Uterus (tissue), 3 donors: ENCODE measurements at regions not wholly inside any gene's neighbourhood (a gene's known extent, or its start where the extent isn't known, plus 50 kb on each side); places are given as distances from the start of the nearest gene placed in this dataset.

Source experiments
- DNase-seq, 2 donors: peaks; one replicate each; pipeline ENCODE4 v3.0.0-alpha.2; 2019 to 2020
- H3K27ac ChIP-seq, 2 donors: fragments of 200-600 bp; sonication (generic); 1 replicate in 1 of 2; 2 replicates in 1 of 2; pipeline ENCODE4 v1.5.1; 2016 to 2018
- H3K27me3 ChIP-seq, 2 donors: fragments of 200-600 bp; sonication (generic); one replicate each; pipeline ENCODE4 v1.5.1; 2018 to 2019; ENCODE audit warnings: control low read depth in 1 of 2
- H3K36me3 ChIP-seq, 2 donors: fragments of 200-600 bp; sonication (generic); one replicate each; pipeline ENCODE4 v1.5.1; 2019; ENCODE audit warnings: control low read depth in 1 of 2
- H3K4me1 ChIP-seq, 2 donors: fragments of 200-600 bp; sonication (generic); one replicate each; pipeline ENCODE4 v1.5.1; 2018 to 2019; ENCODE audit warnings: control low read depth in 1 of 2
- H3K4me3 ChIP-seq, 2 donors: fragments of 200-600 bp; sonication (generic); 1 replicate in 1 of 2; 2 replicates in 1 of 2; pipeline ENCODE4 v1.5.1; 2018 to 2019; ENCODE audit warnings: mild to moderate bottlenecking in 1 of 2
- H3K9me3 ChIP-seq, 2 donors: fragments of 200-600 bp; sonication (generic); one replicate each; pipeline ENCODE4 v1.5.1; 2019; ENCODE audit warnings: control low read depth in 1 of 2
- CTCF ChIP-seq, 4 experiments: fragments of 200-600 bp in 2 of 4; fragments of 450-650 bp in 2 of 4; sonication (generic) in 2 of 4; IDR thresholded peaks; one replicate each; pipeline ENCODE4 v1.5.1; 2016 to 2019; ENCODE audit warnings: antibody characterized with exemption in 4 of 4, mild to moderate bottlenecking in 2 of 4, moderate library complexity in 1 of 4
- POLR2A ChIP-seq, 2 donors: fragments of 450-650 bp; IDR thresholded peaks; one replicate each; pipeline ENCODE4 v1.6.1; 2016; ENCODE audit warnings: antibody characterized with exemption in 2 of 2, mild to moderate bottlenecking in 1 of 2, moderate library complexity in 1 of 2
- intact Hi-C: fragments of 100-400 bp; cut with DNase I; formaldehyde crosslinking; loops from one replicate; pipeline ENCODE4 v1.15.1; 2023; ENCODE audit warnings: low total_unique reads
- donor health status: DM: yes; HTN: yes; CAD: no.

- Histone ChIP-seq H3K9me3 (no peaks in the 10 kb centered on the region), H3K27ac (no peak overlapping the region), H3K4me1 (peaks cover 0 to 14% of the 10 kb centered on the region in 2 donors), H3K27me3 (peaks cover 3 to 77% of the 10 kb centered on the region in 2 donors), H3K4me3 (no peak overlapping the region), H3K36me3 (no peaks in the 10 kb centered on the region)
- TF ChIP-seq POLR2A (IDR thresholded peaks at IDR 0.05) (no peak), CTCF (IDR thresholded peaks at IDR 0.05) (no peak)
- no peak for DNase-seq
- intact Hi-C loops: no loop called here
Measured at GRCh38 chr1:147077523-147077922, 94.7 kb downstream of the PRKAB2 start.

GRCh38 chr1:147077081-147077480 is 95.2 kb downstream of the PRKAB2 start:
- H3K4me3 ChIP-seq: no peak overlapping the region
- peaks cover 3 to 78% of the 10 kb centered on the region in 2 donors for H3K27me3 ChIP-seq
- DNase-seq: no peak
- no peak for TF ChIP-seq POLR2A (IDR thresholded peaks at IDR 0.05)
- TF ChIP-seq CTCF (IDR thresholded peaks at IDR 0.05): no peak
- intact Hi-C loops: no loop called here
- peaks cover 0 to 14% of the 10 kb centered on the region in 2 donors for H3K4me1 ChIP-seq
- no peaks in the 10 kb centered on the region for H3K36me3 ChIP-seq
- no peaks in the 10 kb centered on the region for H3K9me3 ChIP-seq
- H3K27ac ChIP-seq: no peak overlapping the region

GRCh38 chr1:147076442-147076841 is 95.8 kb downstream of the PRKAB2 start:
- H3K27ac ChIP-seq: no peak overlapping the region
- intact Hi-C loops: no loop called here
- TF ChIP-seq POLR2A (IDR thresholded peaks at IDR 0.05): no peak
- no peak for TF ChIP-seq CTCF (IDR thresholded peaks at IDR 0.05)
- no peaks in the 10 kb centered on the region for H3K9me3 ChIP-seq
- H3K4me1 ChIP-seq: peaks cover 0 to 14% of the 10 kb centered on the region in 2 donors
- no peak overlapping the region for H3K4me3 ChIP-seq
- H3K27me3 ChIP-seq: peaks cover 3 to 73% of the 10 kb centered on the region in 2 donors
- DNase-seq: no peak
- H3K36me3 ChIP-seq: no peaks in the 10 kb centered on the region

- intact Hi-C loops: no loop called here
- no peaks in the 10 kb centered on the region for H3K4me1 ChIP-seq
- no peaks in the 10 kb centered on the region for H3K36me3 ChIP-seq
- H3K4me3 ChIP-seq: peak overlapping the region in 1 of 2 donors; percentile 5
- no peak for DNase-seq
- H3K27ac ChIP-seq: no peak overlapping the region
- no peaks in the 10 kb centered on the region for H3K9me3 ChIP-seq
- H3K27me3 ChIP-seq: peaks cover 3 to 38% of the 10 kb centered on the region in 2 donors
- TF ChIP-seq POLR2A (IDR thresholded peaks at IDR 0.05) (no peak), CTCF (IDR thresholded peaks at IDR 0.05) (no peak)
Measured at GRCh38 chr1:147072482-147073432, 99.5 kb downstream of the PRKAB2 start.

GRCh38 chr1:147071142-147071541 is 101.1 kb downstream of the PRKAB2 start:
- no peak for TF ChIP-seq CTCF (IDR thresholded peaks at IDR 0.05)
- no peak for TF ChIP-seq POLR2A (IDR thresholded peaks at IDR 0.05)
- no peaks in the 10 kb centered on the region for H3K9me3 ChIP-seq
- H3K4me3 ChIP-seq: no peak overlapping the region
- no peak for DNase-seq
- intact Hi-C loops: no loop called here
- no peaks in the 10 kb centered on the region for H3K4me1 ChIP-seq
- no peaks in the 10 kb centered on the region for H3K36me3 ChIP-seq
- H3K27ac ChIP-seq: no peak overlapping the region
- peaks cover 3 to 29% of the 10 kb centered on the region in 2 donors for H3K27me3 ChIP-seq
